Coronary artery (tissue), 2 donors: ENCODE measurements at regions not wholly inside any gene's neighbourhood (a gene's known extent, or its start where the extent isn't known, plus 50 kb on each side); places are given as distances from the start of the nearest gene placed in this dataset.

Experiments
- DNase-seq: peaks from one replicate; pipeline ENCODE4 v3.0.0-alpha.2; 2017; ENCODE audit warnings: low spot score
- H3K27ac ChIP-seq, 2 donors: fragments of 200-600 bp; sonication (generic); one replicate each; pipeline ENCODE4 v1.5.1; 2016 to 2019
- H3K4me3 ChIP-seq: fragments of 200-600 bp; sonication (generic); 2 replicates; pipeline ENCODE4 v1.5.1; 2016; ENCODE audit warnings: mild to moderate bottlenecking, moderate library complexity
- TF ChIP-seq, protein P1 (sequence below): fragments of 200-600 bp; sonication (generic); IDR thresholded peaks from one replicate; pipeline ENCODE4 v1.5.1; 2019; ENCODE audit warnings: antibody characterized with exemption

GRCh38 chr10:83603708-83604107 is 535.6 kb upstream of the GHITM start:
- TF ChIP-seq, protein P1, sequence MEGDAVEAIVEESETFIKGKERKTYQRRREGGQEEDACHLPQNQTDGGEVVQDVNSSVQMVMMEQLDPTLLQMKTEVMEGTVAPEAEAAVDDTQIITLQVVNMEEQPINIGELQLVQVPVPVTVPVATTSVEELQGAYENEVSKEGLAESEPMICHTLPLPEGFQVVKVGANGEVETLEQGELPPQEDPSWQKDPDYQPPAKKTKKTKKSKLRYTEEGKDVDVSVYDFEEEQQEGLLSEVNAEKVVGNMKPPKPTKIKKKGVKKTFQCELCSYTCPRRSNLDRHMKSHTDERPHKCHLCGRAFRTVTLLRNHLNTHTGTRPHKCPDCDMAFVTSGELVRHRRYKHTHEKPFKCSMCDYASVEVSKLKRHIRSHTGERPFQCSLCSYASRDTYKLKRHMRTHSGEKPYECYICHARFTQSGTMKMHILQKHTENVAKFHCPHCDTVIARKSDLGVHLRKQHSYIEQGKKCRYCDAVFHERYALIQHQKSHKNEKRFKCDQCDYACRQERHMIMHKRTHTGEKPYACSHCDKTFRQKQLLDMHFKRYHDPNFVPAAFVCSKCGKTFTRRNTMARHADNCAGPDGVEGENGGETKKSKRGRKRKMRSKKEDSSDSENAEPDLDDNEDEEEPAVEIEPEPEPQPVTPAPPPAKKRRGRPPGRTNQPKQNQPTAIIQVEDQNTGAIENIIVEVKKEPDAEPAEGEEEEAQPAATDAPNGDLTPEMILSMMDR, result no peak
- Histone ChIP-seq H3K27ac (no peak overlapping the region), H3K4me3 (no peak overlapping the region)
- no peak for DNase-seq

GRCh38 chr10:83605783-83606630 is 533.3 kb upstream of the GHITM start:
- DNase-seq, result no peak
- Histone ChIP-seq H3K4me3 (no peak overlapping the region), H3K27ac (no peak overlapping the region)
- TF ChIP-seq, protein P1, result no peak

DNA sequence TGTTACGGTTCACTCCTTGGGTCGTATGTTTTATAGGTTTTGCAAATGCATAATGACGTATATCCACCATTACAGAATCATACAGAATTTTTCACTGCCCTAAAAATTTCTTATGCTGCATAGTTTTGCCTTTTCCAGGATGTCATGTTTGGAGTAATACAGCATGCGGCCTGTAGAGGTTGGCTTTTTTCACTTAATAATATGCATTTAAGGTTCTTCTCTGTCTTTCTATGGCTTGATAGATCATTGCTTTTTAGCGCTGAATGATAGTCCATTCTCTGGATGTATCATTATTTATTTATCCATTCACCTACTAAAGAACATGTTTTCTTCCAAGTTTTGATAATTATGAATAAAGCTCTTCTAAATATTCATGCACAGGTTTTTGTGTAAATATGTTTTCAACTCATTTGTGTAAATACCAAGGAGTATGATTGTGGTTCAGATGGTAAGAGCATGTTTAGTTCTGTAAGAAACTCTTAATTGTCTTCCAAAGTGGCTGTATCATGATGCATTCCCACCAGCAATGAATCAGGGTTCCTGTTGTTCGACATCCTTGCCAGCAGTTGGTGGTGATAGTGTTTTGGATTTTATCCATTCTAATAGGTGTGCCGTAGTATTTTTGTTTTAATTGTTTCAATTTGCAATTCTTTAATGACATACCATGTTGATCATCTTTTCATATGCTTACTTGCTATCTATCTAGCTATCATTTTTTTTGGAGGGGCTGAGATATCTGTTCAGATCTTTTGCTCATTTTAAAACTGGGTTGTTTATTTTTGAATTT is 531.2 kb upstream of the GHITM start:
- Histone ChIP-seq H3K4me3 (no peak overlapping the region), H3K27ac (no peak overlapping the region)
- DNase-seq, result no peak
- TF ChIP-seq, protein P1, result no peak

GRCh38 chr10:83612050-83612449 is 527.3 kb upstream of the GHITM start:
- DNase-seq, result no peak
- Histone ChIP-seq H3K4me3 (no peak overlapping the region), H3K27ac (no peak overlapping the region)
- TF ChIP-seq, protein P1, result no peak

DNA sequence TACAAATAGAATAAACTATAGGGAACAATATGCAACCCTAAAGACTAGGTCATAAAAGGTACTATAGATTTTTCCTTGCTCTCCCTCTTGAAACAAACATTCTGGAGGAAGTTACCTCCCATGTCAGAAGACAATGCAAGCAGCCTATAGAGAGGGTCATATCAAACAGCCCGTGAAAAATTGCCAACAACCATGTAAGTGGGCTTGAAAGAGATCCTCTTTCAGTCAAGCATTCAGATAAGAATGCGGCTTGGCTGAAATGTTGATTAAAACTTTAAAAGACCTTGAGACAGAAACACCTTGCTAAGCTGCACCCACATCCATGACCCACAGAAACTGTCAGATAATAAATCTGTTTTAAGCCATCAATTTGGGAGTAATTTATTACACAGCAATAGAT is 526.6 kb upstream of the GHITM start:
- TF ChIP-seq, protein P1, result no peak
- no peak for DNase-seq
- Histone ChIP-seq H3K27ac (no peak overlapping the region), H3K4me3 (no peak overlapping the region)

DNA sequence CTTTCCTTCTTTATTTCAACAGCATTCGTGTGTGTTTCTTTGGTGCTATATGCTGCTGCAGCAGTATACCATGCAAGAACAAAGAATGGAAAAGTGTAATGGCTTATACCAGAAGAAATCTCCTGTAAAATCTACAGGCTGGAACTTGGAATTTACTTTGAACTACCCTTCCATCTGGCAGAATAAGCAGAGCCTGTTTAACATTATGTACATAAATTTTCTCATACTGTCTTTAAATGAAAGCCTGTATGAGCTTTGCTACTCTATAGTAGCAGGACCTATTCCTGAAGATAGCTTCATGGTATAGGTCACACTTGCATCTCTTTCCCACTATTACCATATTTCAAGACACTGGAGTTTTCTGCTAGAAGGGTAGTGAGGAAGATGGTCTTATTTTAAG is 522.1 kb upstream of the GHITM start:
- DNase-seq, result no peak
- no peak overlapping the region for H3K4me3 ChIP-seq
- TF ChIP-seq, protein P1, result no peak
- H3K27ac ChIP-seq, result no peak overlapping the region
